GM20431 (cell line): ENCODE measurements at regions not wholly inside any gene's neighbourhood (a gene's known extent, or its start where the extent isn't known, plus 50 kb on each side); places are given as distances from the start of the nearest gene placed in this dataset.

Source experiments
- in situ Hi-C: fragments of 300-500 bp; cut with MseI, MboI; formaldehyde crosslinking; loops from one replicate; pipeline ENCODE4 v1.15.0; 2020; ENCODE audit warnings: low sequenced_read_pairs; ENCODE audit not compliant: unreplicated experiment

GRCh38 chr6:82711971-82712370 lies 348.4 kb downstream of the TPBG start:
- in situ Hi-C loops: no loop called here

- in situ Hi-C loops: no loop called here
These were observed 348.8 kb downstream of the TPBG start for GRCh38 chr6:82712389-82712788.

DNA sequence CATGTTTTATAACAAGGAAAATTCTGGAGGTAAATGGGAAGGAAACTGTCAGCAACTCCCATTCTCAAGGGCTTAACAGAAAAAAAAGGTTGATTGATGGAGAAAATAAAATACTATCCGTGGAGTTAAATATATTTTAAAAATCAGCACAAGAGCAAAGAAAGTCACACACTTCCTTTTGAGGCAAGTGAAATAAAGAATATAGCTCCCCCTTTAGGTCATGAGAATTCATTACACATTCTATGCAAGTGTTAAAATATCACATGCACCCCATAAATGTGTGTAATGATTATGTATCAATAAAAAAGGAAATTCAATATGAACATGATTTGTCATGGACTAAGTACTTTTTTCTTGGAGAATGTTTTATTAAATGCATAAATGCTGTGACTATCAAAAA lies 349.2 kb downstream of the TPBG start:
- in situ Hi-C loops: no loop called here

- in situ Hi-C loops: no loop called here
These were observed 344.6 kb downstream of the UBE3D start for GRCh38 chr6:82720992-82721391.

DNA sequence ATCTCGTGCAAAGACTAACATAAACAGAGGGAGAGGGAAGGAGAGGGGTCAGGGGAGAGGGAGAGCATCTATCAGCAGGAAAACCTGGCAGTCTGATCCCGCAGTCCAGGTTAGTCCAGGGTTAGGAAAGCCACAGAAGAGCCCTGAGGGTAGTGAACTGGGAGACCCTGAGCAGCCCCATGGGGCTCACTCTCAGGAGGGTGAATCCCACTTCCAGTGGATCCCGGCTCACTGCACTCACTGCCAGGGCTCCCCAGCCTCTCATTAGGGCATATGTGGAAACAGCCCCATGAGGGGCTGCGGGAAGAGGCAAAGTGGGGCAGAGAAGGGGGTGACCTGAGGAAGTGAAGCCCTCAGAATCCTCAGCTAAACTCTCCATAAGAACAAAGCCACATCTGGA lies 329.9 kb downstream of the UBE3D start:
- in situ Hi-C loops: no loop called here

DNA sequence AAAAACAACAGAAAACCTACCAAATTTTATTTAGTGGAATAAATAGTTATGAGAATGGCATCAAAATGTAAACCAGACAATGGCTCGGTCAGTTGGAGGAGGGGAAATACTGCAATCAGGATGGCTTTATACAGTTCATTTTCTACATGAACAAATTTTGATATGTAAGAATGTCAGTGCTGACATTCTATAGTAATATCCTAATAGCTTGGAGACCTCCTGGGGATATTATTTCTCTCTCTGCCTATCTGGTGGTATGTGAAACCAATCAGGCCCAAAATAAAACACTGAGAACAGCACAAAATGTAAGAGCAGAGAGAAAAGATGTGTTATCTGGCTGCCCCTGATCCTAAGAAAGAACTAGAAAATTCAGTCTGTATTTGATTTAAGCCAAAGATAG lies 327.7 kb downstream of the UBE3D start:
- in situ Hi-C loops: no loop called here

- in situ Hi-C loops: no loop called here
These were observed 326.9 kb downstream of the UBE3D start for GRCh38 chr6:82738773-82739172.

- in situ Hi-C loops: no loop called here
These were observed 326.3 kb downstream of the UBE3D start for GRCh38 chr6:82739303-82739702.

- in situ Hi-C loops: no loop called here
These were observed 325.6 kb downstream of the UBE3D start for GRCh38 chr6:82740072-82740471.

DNA sequence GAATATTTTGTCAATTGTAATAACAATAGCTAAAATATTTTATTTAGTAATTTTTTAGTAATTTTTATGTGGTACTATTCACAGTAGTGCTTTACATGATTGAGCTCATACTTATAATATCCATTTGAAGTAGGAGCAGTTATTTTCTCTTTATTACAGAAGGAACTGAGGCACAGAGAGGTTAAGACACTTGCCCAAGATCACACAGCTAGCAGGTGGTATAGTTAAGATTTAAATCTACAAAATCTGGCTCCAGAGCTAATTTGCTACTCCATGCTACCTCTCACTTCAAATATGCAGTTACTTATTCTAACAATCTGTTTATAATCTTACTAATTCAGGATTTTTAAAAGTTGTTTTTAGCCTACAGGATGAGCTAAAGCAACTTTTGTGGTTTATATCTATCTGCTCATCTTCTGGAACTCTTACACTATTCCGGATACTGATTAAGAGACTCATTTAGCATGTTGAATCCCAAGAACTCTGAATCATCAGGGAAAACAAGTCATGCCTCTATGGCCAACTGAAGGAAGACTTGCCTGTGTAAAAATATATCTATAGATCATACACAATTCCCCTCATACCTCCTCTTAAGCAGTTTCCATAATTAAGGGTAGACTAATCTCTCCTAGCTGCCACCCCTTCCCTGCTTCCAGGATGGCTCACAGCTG lies 324.2 kb downstream of the UBE3D start:
- in situ Hi-C loops: no loop called here

GRCh38 chr6:82741996-82742385 lies 323.6 kb downstream of the UBE3D start:
- in situ Hi-C loops: no loop called here

GRCh38 chr6:82744286-82745015 lies 321.2 kb downstream of the UBE3D start:
- in situ Hi-C loops: no loop called here

DNA sequence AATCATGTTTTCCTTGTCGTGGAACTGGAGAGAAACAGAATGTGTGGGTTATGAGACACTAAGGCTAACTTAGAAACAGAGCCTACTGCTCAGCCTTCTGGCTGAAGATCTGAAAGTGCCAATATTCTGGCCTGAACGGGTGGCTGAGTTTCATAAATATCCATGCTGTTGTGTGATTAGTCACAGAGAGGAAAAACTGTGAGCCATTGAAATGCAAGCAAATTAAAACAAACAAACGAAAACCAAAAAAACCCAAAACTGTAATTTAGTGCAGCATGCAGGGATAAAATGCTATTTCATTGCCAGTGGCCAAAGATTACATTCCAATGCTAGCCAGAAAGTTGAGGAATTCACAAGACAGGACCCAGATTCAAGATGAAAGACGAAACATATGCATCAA lies 315.1 kb downstream of the UBE3D start:
- in situ Hi-C loops: no loop called here

DNA sequence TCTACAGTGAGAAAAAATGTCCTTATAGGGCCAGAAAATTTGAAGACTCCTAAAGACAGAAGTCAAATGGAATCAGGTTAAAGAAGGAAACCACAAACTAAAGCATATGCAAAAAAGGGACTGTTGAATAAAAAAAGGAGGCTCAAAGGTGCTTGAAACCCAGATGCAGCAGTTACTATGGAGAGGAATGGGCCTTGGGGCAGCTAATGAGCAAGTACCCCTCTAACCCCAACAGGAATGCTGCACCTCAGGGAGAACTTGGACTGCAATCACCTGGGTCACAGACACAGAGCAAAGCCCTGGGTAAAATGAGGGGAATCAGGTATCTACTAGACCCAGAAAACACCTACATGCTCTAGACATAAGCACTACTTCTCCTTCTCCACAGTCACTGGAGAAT lies 313.9 kb downstream of the UBE3D start:
- in situ Hi-C loops: no loop called here

GRCh38 chr6:82761674-82762345 lies 303.8 kb downstream of the UBE3D start:
- in situ Hi-C loops: no loop called here

DNA sequence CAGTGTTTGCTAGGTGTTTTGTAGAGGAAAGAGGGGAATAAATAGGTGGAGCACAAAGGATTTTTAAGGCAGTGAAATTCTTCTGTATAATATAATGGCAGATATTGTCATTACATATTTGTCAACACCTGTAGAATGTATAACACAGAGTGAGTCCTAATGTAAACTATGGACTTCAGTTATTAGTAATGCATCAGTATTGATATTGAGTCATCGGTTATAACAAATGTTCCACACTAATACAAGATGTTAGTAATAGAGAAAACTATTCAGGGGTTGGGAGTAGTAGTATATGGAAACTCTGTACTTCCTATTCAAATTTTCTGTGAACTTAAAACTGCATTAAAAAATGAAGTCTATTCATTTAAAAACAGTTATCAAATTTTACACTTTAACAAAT lies 299.2 kb downstream of the UBE3D start:
- in situ Hi-C loops: no loop called here

- in situ Hi-C loops: no loop called here
These were observed 298.6 kb downstream of the UBE3D start for GRCh38 chr6:82767037-82767436.

GRCh38 chr6:82767447-82767846 lies 298.2 kb downstream of the UBE3D start:
- in situ Hi-C loops: no loop called here

- in situ Hi-C loops: no loop called here
These were observed 292.6 kb downstream of the UBE3D start for GRCh38 chr6:82772851-82773717.

DNA sequence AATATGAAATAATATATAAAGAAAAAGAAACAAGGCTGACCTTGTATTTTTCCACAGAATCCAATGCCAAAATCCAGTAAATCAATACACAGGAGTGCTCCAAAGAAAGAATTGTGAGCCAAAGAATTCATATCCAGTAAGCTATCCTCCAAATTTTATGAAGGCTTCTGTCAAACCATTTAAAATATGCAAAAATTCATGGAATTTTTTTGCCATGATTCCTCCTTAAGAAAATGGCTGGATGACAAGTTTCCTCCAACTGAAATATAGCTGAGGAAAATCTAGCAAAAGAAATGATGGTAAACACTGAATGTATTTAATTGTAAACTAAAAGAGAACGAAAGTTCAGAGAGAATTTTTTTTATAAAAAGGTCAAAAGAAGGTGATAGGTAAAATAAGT lies 290.3 kb downstream of the UBE3D start:
- in situ Hi-C loops: no loop called here
